Thyroid gland (tissue), 4 donors: ENCODE measurements at regions not wholly inside any gene's neighbourhood (a gene's known extent, or its start where the extent isn't known, plus 50 kb on each side); places are given as distances from the start of the nearest gene placed in this dataset.

Experiments used
- DNase-seq, 2 donors: peaks; one replicate each; pipeline ENCODE4 v3.0.0-alpha.2; 2019
- H3K27ac ChIP-seq, 3 donors: fragments of 200-600 bp; sonication (generic); 1 replicate in 2 of 3; 2 replicates in 1 of 3; pipeline ENCODE4 v1.5.1; 2016 to 2019; ENCODE audit warnings: mild to moderate bottlenecking in 1 of 3, moderate library complexity in 1 of 3
- H3K27me3 ChIP-seq: fragments of 200-600 bp; sonication (generic); one replicate; pipeline ENCODE4 v1.5.1; 2019
- H3K36me3 ChIP-seq, 2 donors: fragments of 200-600 bp; sonication (generic); one replicate each; pipeline ENCODE4 v1.5.1; 2016 to 2019
- H3K4me1 ChIP-seq, 2 donors: fragments of 200-600 bp; sonication (generic); one replicate each; pipeline ENCODE4 v1.5.1; 2017 to 2019
- H3K4me3 ChIP-seq, 3 donors: fragments of 200-600 bp; sonication (generic); replicated peaks in 1 of 3; 1 replicate in 2 of 3; 2 replicates in 1 of 3; pipeline ENCODE4 v1.5.1; 2016; ENCODE audit warnings: mild to moderate bottlenecking in 1 of 3
- H3K9me3 ChIP-seq: fragments of 200-600 bp; sonication (generic); one replicate; pipeline ENCODE4 v1.5.1; 2017
- CTCF ChIP-seq, 6 experiments: fragments of 200-600 bp in 3 of 6; fragments of 450-650 bp in 3 of 6; sonication (generic) in 3 of 6; IDR thresholded peaks; one replicate each; pipeline ENCODE4 v1.5.1; 2016 to 2019; ENCODE audit warnings: antibody characterized with exemption in 6 of 6, mild to moderate bottlenecking in 2 of 6, inconsistent platforms in 1 of 6, moderate library complexity in 1 of 6
- POLR2A ChIP-seq, 2 donors: fragments of 450-650 bp; IDR thresholded peaks; one replicate each; pipeline ENCODE4 v1.6.1; 2017; ENCODE audit warnings: antibody characterized with exemption in 2 of 2, mild to moderate bottlenecking in 2 of 2, moderate library complexity in 1 of 2
- WGBS, 2 donors: methylation state at CpG; one replicate each; pipeline ENCODE4 v1.1.5; 2017; 5-methylcytosine and 5-hydroxymethylcytosine counted together
- intact Hi-C: fragments of 100-400 bp; cut with DNase I; formaldehyde crosslinking; loops from one replicate; pipeline ENCODE4 v1.15.1; 2023

GRCh38 chr17:69959283-69959682 lies 115.7 kb upstream of the KCNJ16 start:
- TF ChIP-seq CTCF (IDR thresholded peaks at IDR 0.05) (no peak), POLR2A (IDR thresholded peaks at IDR 0.05) (no peak)
- no peak for DNase-seq

GRCh38 chr17:69960755-69961154 lies 114.3 kb upstream of the KCNJ16 start:
- Histone ChIP-seq H3K27ac (peak overlapping the region in 1 of 3 donors; percentile 38), H3K9me3 (no peaks in the 10 kb centered on the region), H3K36me3 (no peaks in the 10 kb centered on the region), H3K27me3 (no peaks in the 10 kb centered on the region), H3K4me1 (peaks cover 9 to 16% of the 10 kb centered on the region in 2 donors), H3K4me3 (no peak overlapping the region)
- peak; percentile 93 to 95 for DNase-seq
- intact Hi-C loops, result no loop called here
- TF ChIP-seq CTCF (IDR thresholded peaks at IDR 0.05), result no peak
- TF ChIP-seq POLR2A (IDR thresholded peaks at IDR 0.05), result no peak

More at GRCh38 chr17:69959283-69959682, 115.7 kb upstream of the KCNJ16 start:
- H3K27me3 ChIP-seq, result no peaks in the 10 kb centered on the region
- no peak overlapping the region for H3K4me3 ChIP-seq
- H3K9me3 ChIP-seq, result no peaks in the 10 kb centered on the region
- no peak overlapping the region for H3K27ac ChIP-seq
- H3K4me1 ChIP-seq, result peaks cover 9 to 16% of the 10 kb centered on the region in 2 donors
- intact Hi-C loops, result no loop called here
- no peaks in the 10 kb centered on the region for H3K36me3 ChIP-seq

GRCh38 chr17:69961501-69962145 lies 113.4 kb upstream of the KCNJ16 start:
- H3K36me3 ChIP-seq, result no peaks in the 10 kb centered on the region
- DNase-seq, result peak; percentile 20 to 47
- intact Hi-C loops, result no loop called here
- TF ChIP-seq CTCF (IDR thresholded peaks at IDR 0.05), result no peak
- no peak for TF ChIP-seq POLR2A (IDR thresholded peaks at IDR 0.05)
- H3K4me3 ChIP-seq, result no peak overlapping the region
- peak overlapping the region; percentile 9 to 38 (median 21) for H3K27ac ChIP-seq
- H3K27me3 ChIP-seq, result no peaks in the 10 kb centered on the region
- H3K4me1 ChIP-seq, result peaks cover 9 to 16% of the 10 kb centered on the region in 2 donors
- no peaks in the 10 kb centered on the region for H3K9me3 ChIP-seq
- WGBS, 2 donors, result 32 to 34% methylated on average over 7 of the region's 7 CpGs

GRCh38 chr17:69962436-69962995 lies 112.5 kb upstream of the KCNJ16 start:
- H3K9me3 ChIP-seq, result no peaks in the 10 kb centered on the region
- no peaks in the 10 kb centered on the region for H3K27me3 ChIP-seq
- intact Hi-C loops, result no loop called here
- no peaks in the 10 kb centered on the region for H3K36me3 ChIP-seq
- WGBS, 2 donors, result 88% methylated on average over 2 of the region's 2 CpGs
- no peak for DNase-seq
- TF ChIP-seq CTCF (IDR thresholded peaks at IDR 0.05), result no peak
- TF ChIP-seq POLR2A (IDR thresholded peaks at IDR 0.05), result no peak
- H3K27ac ChIP-seq, result no peak overlapping the region
- peaks cover 9 to 16% of the 10 kb centered on the region in 2 donors for H3K4me1 ChIP-seq
- no peak overlapping the region for H3K4me3 ChIP-seq

GRCh38 chr17:69967910-69968411 lies 107.1 kb upstream of the KCNJ16 start:
- TF ChIP-seq POLR2A (IDR thresholded peaks at IDR 0.05), result no peak
- TF ChIP-seq CTCF (IDR thresholded peaks at IDR 0.05), result no peak
- Histone ChIP-seq H3K36me3 (no peaks in the 10 kb centered on the region), H3K27ac (no peak overlapping the region), H3K27me3 (no peaks in the 10 kb centered on the region), H3K9me3 (no peaks in the 10 kb centered on the region), H3K4me1 (peaks cover 0 to 5% of the 10 kb centered on the region in 2 donors), H3K4me3 (no peak overlapping the region)
- WGBS, 2 donors, result 74 to 83% methylated on average over 3 of the region's 3 CpGs
- no peak for DNase-seq
- intact Hi-C loops, result no loop called here
